ENCODE measurements at regions not wholly inside any gene's neighbourhood (a gene's known extent, or its start where the extent isn't known, plus 50 kb on each side); places are given as distances from the start of the nearest gene placed in this dataset.

- TF ChIP-seq CTCF (IDR thresholded peaks at IDR 0.05; ENCODE audit: insufficient read depth, low read depth, low read length, missing control alignments) = no peak
- no peak overlapping the region for H3K4me3 ChIP-seq (ENCODE audit: low read length)
- DNase-seq (ENCODE audit: low read depth) = no peak
Observed at GRCh38 chr13:59494151-59494550, 669.6 kb downstream of the DIAPH3 start.

- DNase-seq (ENCODE audit: low read depth) = no peak
- TF ChIP-seq CTCF (IDR thresholded peaks at IDR 0.05; ENCODE audit: insufficient read depth, low read depth, low read length, missing control alignments) = no peak
- no peak overlapping the region for H3K4me3 ChIP-seq (ENCODE audit: low read length)
Observed at GRCh38 chr13:59494560-59494970, 669.2 kb downstream of the DIAPH3 start.

- no peak overlapping the region for H3K4me3 ChIP-seq (ENCODE audit: low read length)
- TF ChIP-seq CTCF (IDR thresholded peaks at IDR 0.05; ENCODE audit: insufficient read depth, low read depth, low read length, missing control alignments) = no peak
- DNase-seq (ENCODE audit: low read depth) = no peak
Observed at GRCh38 chr13:59495299-59495698, 668.4 kb downstream of the DIAPH3 start.

- no peak for DNase-seq (ENCODE audit: low read depth)
- TF ChIP-seq CTCF (IDR thresholded peaks at IDR 0.05; ENCODE audit: insufficient read depth, low read depth, low read length, missing control alignments) = no peak
- H3K4me3 ChIP-seq (ENCODE audit: low read length) = no peak overlapping the region
Observed at GRCh38 chr13:59495936-59496512, 667.7 kb downstream of the DIAPH3 start.

- no peak overlapping the region for H3K4me3 ChIP-seq (ENCODE audit: low read length)
- DNase-seq (ENCODE audit: low read depth) = no peak
- TF ChIP-seq CTCF (IDR thresholded peaks at IDR 0.05; ENCODE audit: insufficient read depth, low read depth, low read length, missing control alignments) = no peak
Observed at GRCh38 chr13:59497621-59498247, 666.0 kb downstream of the DIAPH3 start.

GRCh38 chr13:59501004-59501403, 662.7 kb downstream of the DIAPH3 start:
- H3K4me3 ChIP-seq (ENCODE audit: low read length) = no peak overlapping the region
- TF ChIP-seq CTCF (IDR thresholded peaks at IDR 0.05; ENCODE audit: insufficient read depth, low read depth, low read length, missing control alignments) = no peak
- no peak for DNase-seq (ENCODE audit: low read depth)

- no peak for DNase-seq (ENCODE audit: low read depth)
Observed at GRCh38 chr13:59504407-59504806, 659.3 kb downstream of the DIAPH3 start.

More at GRCh38 chr13:59504407-59504806, 659.3 kb downstream of the DIAPH3 start:
- no peak for TF ChIP-seq CTCF (IDR thresholded peaks at IDR 0.05; ENCODE audit: insufficient read depth, low read depth, low read length, missing control alignments)
- H3K4me3 ChIP-seq (ENCODE audit: low read length) = no peak overlapping the region

Measured in epithelial cell of esophagus (primary cell).